Body of pancreas (tissue), 4 donors: ENCODE measurements at regions not wholly inside any gene's neighbourhood (a gene's known extent, or its start where the extent isn't known, plus 50 kb on each side); places are given as distances from the start of the nearest gene placed in this dataset.

Experiments used
- POLR2A ChIP-seq, 3 donors: fragments of 450-650 bp; IDR thresholded peaks; one replicate each; pipeline ENCODE4 v1.6.1; 2016; ENCODE audit warnings: antibody characterized with exemption in 3 of 3, mild to moderate bottlenecking in 2 of 3
- TF ChIP-seq, protein P1 (sequence below), 7 experiments: fragments of 450-650 bp in 4 of 7; fragments of 200-600 bp in 3 of 7; sonication (generic) in 3 of 7; IDR thresholded peaks; one replicate each; pipeline ENCODE4 v1.5.1; 2016 to 2019; ENCODE audit warnings: antibody characterized with exemption in 7 of 7

- TF ChIP-seq, protein P1, sequence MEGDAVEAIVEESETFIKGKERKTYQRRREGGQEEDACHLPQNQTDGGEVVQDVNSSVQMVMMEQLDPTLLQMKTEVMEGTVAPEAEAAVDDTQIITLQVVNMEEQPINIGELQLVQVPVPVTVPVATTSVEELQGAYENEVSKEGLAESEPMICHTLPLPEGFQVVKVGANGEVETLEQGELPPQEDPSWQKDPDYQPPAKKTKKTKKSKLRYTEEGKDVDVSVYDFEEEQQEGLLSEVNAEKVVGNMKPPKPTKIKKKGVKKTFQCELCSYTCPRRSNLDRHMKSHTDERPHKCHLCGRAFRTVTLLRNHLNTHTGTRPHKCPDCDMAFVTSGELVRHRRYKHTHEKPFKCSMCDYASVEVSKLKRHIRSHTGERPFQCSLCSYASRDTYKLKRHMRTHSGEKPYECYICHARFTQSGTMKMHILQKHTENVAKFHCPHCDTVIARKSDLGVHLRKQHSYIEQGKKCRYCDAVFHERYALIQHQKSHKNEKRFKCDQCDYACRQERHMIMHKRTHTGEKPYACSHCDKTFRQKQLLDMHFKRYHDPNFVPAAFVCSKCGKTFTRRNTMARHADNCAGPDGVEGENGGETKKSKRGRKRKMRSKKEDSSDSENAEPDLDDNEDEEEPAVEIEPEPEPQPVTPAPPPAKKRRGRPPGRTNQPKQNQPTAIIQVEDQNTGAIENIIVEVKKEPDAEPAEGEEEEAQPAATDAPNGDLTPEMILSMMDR (IDR thresholded peaks at IDR 0.05), result no peak
- TF ChIP-seq POLR2A (IDR thresholded peaks at IDR 0.05), result no peak
Measured at GRCh38 chrX:20325786-20326388, 59.2 kb upstream of the RPS6KA3 start.
